ENCODE measurements at regions not wholly inside any gene's neighbourhood (a gene's known extent, or its start where the extent isn't known, plus 50 kb on each side); places are given as distances from the start of the nearest gene placed in this dataset.
"Not testable (repeated sequence)": the region's sequence is repeated elsewhere in the genome, so short reads cannot be mapped to it uniquely, and the experiment has no call there.

DNA sequence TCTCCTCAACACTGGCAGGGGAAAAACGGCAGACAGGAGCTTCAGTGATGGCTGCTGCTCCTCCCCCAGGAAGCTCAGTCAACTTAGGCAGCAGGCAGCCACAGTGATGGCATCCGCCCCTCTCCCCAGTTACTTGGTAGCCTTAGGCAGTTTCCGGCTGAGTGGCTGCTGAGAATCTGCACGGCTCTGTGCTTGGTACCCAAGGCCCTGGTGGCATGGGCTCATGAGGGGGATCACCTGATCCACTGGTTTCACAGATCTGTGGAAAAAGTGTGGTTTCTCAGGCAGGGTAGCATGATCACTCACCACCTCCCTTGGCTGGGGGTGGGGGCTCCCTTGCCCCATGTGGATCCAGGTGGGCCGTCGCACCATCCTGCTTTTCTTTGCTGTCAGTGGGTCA lies 244.6 kb upstream of the MDGA2 start:
- intact Hi-C loops (cut with micrococcal nuclease), result loop anchor here (5.0 kb wide), 1 partner anchor 1252 kb away; no protein-coding TSS in a partner anchor

DNA sequence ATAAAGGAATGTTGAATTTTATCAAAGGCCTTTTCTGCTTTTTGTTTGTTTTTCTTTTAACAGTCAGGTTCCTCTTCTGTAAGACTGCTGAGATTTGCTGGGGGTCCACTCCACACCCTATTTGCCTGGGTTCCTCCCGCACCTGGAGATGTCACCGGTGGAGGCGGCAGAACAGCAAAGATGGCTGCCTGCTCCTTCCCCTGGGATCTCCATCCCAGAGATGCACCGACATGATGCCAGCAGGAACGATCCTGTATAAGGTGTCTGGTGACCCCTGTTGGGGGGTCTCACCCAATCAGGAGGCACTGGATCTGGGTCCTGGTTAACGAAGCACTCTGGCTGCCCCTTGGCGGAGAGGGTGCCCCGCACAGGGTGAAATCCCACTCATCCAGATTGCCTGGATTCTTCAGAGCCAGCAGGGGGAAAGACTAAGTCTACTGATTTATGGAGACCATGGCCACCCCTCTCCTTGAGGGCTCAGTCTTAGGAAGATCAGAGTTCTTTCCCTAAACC lies 244.0 kb upstream of the MDGA2 start:
- intact Hi-C loops (cut with micrococcal nuclease), result loop anchor here (5.0 kb wide), 1 partner anchor 1253 kb away; no protein-coding TSS in a partner anchor

DNA sequence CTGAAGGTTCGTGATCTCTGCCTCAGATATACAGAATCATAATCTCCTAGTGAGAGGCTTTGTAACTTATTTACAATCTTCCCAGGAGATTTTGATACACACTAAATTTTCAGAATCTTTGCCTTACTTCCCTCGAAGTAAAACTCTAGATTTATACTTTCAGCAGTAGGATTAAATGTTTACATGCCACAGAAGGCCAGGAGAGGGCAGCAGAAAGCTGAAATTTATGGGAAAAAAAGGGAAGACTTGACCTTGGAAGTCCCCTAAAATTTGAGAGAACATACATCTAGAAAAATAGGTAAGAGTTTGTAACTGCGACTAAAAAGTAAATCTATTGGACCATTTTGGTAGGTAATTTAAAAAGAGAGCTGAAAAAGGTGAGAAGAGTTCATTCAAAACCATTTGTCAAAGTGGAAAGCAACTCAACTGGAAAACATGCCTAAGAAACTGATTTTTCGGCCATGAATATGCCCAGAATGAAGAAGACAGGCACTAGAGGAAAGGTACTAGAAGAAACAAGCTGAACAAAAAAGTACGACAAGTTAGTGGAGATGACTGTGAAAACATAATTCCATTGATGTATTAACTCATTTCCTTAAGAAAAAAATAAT lies 242.0 kb upstream of the MDGA2 start:
- intact Hi-C loops (cut with micrococcal nuclease), result loop anchor here (5.0 kb wide), 1 partner anchor 1255 kb away; no protein-coding TSS in a partner anchor

DNA sequence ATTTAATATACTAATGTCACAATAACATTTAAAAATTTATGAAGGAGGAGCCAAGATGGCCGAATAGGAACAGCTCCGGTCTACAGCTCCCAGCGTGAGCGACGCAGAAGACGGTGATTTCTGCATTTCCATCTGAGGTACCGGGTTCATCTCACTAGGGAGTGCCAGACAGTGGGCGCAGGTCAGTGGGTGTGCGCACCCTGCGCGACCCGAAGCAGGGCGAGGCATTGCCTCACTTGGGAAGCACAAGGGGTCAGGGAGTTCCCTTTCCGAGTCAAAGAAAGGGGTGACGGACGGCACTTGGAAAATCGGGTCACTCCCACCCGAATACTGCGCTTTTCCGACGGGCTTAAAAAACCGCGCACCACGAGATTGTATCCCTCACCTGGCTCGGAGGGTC lies 225.7 kb upstream of the MDGA2 start:
- intact Hi-C loops (cut with micrococcal nuclease), result not testable (repeated sequence)

- intact Hi-C loops (cut with micrococcal nuclease), result no loop called here
Observed at GRCh38 chr14:47899685-47900084, 224.3 kb upstream of the MDGA2 start.

DNA sequence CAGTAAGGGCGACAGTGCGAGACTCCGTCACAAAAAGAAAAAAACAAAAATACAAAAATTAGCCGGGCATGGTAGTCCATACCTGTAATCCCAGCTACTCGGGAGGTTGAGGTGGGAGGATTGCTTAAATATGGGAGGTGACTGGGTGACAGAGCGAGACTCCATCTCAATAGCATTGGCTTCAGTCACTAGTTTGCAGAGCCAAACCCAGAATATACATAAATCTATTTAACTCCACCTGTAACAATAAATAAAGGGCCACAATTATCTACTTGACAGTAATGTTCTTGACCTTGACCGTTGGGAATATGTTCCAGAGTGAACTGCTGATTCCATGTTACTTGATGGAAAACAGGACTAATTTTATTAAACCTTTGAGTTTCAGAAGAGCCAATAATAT lies 198.9 kb upstream of the MDGA2 start:
- intact Hi-C loops (cut with micrococcal nuclease), result no loop called here

GRCh38 chr14:47872588-47872987 lies 197.2 kb upstream of the MDGA2 start:
- intact Hi-C loops (cut with micrococcal nuclease), result no loop called here

GRCh38 chr14:47863441-47863840 lies 188.0 kb upstream of the MDGA2 start:
- intact Hi-C loops (cut with micrococcal nuclease), result no loop called here

GRCh38 chr14:47857646-47858045 lies 182.2 kb upstream of the MDGA2 start:
- intact Hi-C loops (cut with micrococcal nuclease), result no loop called here

GRCh38 chr14:47852278-47852677 lies 176.9 kb upstream of the MDGA2 start:
- intact Hi-C loops (cut with micrococcal nuclease), result no loop called here

GRCh38 chr14:47846008-47846407 lies 170.6 kb upstream of the MDGA2 start:
- intact Hi-C loops (cut with micrococcal nuclease), result no loop called here

DNA sequence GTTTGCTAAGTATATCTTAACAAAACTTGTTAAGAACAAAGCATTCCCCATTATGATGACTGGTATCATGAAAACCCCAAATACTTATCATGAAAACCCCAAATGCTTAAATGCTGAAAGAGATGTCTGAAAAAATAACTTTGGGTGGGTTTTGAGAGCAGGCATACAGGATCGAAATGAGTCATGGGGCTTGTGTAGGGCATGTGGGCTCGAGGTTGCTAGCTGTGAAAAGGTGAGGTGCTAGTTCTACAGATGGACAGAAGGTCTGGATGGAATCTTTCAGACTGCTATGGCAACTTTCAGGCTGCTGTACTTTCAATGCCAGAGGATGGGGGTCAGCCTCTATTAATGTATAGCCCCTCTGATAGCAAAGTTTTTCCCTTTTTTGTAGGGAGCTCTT lies 167.8 kb upstream of the MDGA2 start:
- intact Hi-C loops (cut with micrococcal nuclease), result no loop called here

DNA sequence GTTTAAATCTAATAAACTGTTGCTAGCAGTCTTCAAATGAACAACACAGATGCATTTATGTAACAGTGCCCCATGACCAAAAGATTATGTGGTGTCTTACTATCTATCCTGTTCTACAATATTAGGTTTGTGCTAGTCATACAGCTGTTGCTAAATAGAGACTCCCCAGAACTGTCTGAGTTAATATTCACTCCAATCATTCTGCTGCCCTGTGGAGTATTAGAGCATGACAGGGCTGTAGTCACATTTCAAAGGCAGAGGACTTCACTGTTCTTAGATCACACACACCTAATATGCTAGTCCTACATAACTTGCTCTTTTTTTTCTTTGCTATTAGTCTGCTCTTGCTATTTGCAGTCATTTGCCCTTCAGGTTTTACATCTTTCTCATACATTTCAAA lies 157.6 kb upstream of the MDGA2 start:
- intact Hi-C loops (cut with micrococcal nuclease), result no loop called here

DNA sequence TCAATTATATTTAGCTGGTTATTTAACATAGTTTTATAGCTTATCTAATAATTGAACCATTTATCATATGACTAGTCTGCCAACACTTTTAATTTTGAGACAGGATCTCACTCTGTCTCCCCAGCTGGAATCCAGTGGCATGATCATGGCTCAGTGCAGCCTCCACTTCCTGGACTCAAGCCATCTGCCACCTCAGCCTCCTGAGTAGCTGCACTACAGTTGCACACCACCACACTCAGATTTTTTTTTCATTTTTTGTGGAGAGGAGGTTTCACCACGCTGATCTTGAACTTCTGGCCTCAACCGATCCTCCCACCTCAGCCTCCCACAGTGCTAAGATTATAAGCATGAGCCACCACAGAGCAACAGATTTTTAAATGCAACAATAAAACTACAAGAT lies 151.4 kb upstream of the MDGA2 start:
- intact Hi-C loops (cut with micrococcal nuclease), result no loop called here

- intact Hi-C loops (cut with micrococcal nuclease), result no loop called here
Observed at GRCh38 chr14:47822326-47822725, 146.9 kb upstream of the MDGA2 start.

- intact Hi-C loops (cut with micrococcal nuclease), result no loop called here
Observed at GRCh38 chr14:47821135-47821534, 145.7 kb upstream of the MDGA2 start.

- intact Hi-C loops (cut with micrococcal nuclease), result no loop called here
Observed at GRCh38 chr14:47790477-47790876, 115.1 kb upstream of the MDGA2 start.

DNA sequence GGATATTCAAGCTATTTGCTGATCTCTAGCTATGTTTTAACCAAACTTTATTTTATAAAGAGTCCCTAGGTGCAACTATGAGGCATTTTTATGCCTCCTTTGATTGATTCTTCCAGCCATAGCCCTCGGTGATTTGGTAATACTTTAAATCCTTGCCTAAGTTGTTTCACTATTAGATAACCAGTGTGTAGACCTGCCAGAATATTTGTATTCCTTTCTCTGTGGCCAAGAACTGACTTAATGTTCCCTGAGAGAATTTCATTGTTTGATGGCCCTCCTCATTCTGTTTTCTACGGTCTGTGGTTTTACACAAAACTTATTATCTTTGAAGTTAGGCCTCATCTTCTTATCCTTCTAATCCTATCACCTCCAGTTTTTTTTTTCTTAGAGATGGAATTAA lies 109.7 kb upstream of the MDGA2 start:
- intact Hi-C loops (cut with micrococcal nuclease), result no loop called here

- intact Hi-C loops (cut with micrococcal nuclease), result no loop called here
Observed at GRCh38 chr14:47778631-47779030, 103.2 kb upstream of the MDGA2 start.

DNA sequence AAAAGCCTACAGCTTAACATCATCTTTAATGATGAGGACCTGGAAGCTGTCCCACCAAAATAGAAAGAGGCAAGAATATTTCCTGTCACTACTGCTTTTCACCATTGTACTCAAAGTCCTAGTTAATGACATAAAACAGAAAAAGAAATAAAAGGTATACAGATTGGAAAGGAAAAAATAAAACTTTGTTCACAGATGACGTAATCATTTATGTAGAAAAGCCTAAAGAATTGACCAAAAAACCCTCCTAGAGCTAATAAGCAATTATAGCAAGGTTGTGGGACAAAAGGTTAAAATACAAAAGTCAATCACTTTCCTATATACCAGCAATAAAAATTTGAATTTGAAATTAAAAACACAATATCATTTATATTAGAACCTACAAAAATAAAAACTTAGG lies 97.2 kb upstream of the MDGA2 start:
- intact Hi-C loops (cut with micrococcal nuclease), result no loop called here

- intact Hi-C loops (cut with micrococcal nuclease), result no loop called here
Observed at GRCh38 chr14:47763188-47763854, 87.9 kb upstream of the MDGA2 start.

DNA sequence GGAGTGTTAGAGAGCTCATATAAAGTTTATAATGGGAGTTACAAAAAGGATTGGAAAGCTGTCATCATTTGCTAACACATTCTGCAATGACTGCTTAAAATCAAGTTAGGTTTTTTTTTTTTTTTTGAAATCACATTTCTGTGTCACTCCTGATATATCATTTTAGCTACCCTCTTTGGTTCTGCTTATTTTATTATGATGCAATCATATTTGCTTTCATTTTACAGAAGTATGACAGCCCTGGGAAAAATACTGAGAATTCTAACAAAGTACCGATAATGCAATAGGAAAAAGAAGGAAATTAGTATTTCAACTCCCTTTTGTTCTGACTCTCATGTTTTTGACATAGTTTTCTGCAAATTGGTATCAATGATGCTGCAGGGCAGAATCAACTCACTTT lies 71.6 kb upstream of the MDGA2 start:
- intact Hi-C loops (cut with micrococcal nuclease), result no loop called here

DNA sequence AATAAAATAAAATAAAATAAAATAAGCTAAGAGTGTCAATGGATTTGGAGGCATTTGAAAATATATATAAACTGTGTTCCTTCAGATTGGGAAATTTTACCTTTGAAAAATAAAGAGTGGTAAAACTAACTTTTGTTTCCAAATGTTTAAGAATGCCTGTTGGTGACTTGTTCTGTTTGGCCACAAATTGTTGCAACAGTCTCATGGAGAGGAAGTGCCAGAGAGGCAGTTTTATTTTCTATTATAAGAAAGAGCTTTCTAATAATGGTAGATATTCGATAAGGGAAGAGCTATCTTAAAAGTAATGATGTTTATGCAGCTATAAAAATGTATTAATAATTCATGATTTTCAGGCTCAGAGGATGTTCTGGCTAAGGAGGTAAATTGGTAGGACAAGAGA lies 68.8 kb upstream of the MDGA2 start:
- intact Hi-C loops (cut with micrococcal nuclease), result no loop called here

All from T-helper 2 cell treated with Interferon-gamma antibody and Interleukin-4, amounts not matched to agents 100 ng/mL and 5 ng/mL, for 36 hours (primary cell).